ENCODE measurements at regions not wholly inside any gene's neighbourhood (a gene's known extent, or its start where the extent isn't known, plus 50 kb on each side); places are given as distances from the start of the nearest gene placed in this dataset.

DNA sequence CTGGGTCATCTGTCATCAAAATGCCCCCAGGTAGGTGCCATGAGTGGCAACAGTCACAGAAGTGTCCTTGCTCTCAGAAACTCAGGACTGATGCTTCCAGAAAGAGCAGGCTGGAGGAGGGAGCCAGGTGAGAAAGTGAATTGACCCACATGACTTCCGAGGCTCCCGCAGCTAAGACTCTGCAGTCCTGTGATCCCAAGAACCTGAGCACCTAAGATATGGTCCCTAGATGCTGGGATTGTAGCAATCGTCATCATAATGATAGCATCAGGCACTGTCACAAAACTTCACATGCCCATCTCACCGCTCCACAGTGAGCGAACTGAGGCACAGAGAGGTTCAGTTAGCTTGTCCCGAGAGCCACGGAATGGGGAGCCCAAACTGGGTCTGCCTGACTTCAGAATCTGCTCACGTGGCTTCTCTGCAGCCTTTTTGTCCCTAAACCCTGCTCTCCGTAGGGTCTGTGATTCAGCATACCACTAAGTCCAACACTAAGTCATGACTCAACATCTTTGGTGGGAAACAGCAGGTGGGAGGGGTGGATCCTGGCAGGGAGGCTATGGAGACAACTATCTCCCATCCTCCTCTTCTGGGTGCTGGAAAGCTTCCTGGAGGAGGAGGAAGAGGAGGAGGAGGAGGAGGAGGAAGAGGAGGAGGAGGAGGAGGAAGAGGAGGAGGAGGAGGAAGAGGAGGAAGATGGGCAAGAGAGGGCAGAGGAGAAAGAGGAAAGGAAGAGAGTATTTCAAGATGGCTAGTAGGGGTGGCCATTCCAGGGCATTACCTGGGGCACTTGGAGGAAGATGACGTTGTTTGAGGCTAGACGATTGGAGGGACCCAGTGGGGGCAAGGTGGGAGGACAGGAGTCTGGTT, 55.5 kb upstream of the DLX4 start:
- H3K36me3 Mint-ChIP-seq (ENCODE audit: low read depth) = no peaks in the 10 kb centered on the region
- no peak overlapping the region for H3K27ac Mint-ChIP-seq
- Histone ChIP-seq H3K4me3 (ENCODE audit: low read length) (no peak overlapping the region), H3K27me3 (ENCODE audit: control insufficient read depth in 1 of 2, insufficient read depth in 2 of 2, low read length in 2 of 2) (peaks cover 52 to 54% of the 10 kb centered on the region in 2 experiments), H3K4me1 (ENCODE audit: insufficient read depth, low read length) (peaks cover 8% of the 10 kb centered on the region), H3K27ac (ENCODE audit: low read depth in 1 of 2, low read length in 2 of 2) (no peak overlapping the region), H3K36me3 (ENCODE audit: insufficient read depth, low read length) (no peaks in the 10 kb centered on the region), H3K9me3 (ENCODE audit: control insufficient read depth in 1 of 2, insufficient read depth in 1 of 2, low read length in 2 of 2) (peaks cover 0 to 10% of the 10 kb centered on the region in 2 experiments)
- ChIA-PET POLR2A (interaction anchor here (0.7 kb wide), 1 partner anchor 721 kb away, joined by 3 read pairs; no protein-coding TSS in a partner anchor), CTCF (no interaction called here)
- peaks cover 91% of the 10 kb centered on the region for H3K27me3 Mint-ChIP-seq
- intact Hi-C loops (cut with DNase I, micrococcal nuclease) = no loop called here
- TF ChIP-seq, protein P1, sequence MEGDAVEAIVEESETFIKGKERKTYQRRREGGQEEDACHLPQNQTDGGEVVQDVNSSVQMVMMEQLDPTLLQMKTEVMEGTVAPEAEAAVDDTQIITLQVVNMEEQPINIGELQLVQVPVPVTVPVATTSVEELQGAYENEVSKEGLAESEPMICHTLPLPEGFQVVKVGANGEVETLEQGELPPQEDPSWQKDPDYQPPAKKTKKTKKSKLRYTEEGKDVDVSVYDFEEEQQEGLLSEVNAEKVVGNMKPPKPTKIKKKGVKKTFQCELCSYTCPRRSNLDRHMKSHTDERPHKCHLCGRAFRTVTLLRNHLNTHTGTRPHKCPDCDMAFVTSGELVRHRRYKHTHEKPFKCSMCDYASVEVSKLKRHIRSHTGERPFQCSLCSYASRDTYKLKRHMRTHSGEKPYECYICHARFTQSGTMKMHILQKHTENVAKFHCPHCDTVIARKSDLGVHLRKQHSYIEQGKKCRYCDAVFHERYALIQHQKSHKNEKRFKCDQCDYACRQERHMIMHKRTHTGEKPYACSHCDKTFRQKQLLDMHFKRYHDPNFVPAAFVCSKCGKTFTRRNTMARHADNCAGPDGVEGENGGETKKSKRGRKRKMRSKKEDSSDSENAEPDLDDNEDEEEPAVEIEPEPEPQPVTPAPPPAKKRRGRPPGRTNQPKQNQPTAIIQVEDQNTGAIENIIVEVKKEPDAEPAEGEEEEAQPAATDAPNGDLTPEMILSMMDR (IDR thresholded peaks at IDR 0.05) = no peak
- H3K9me3 Mint-ChIP-seq = no peaks in the 10 kb centered on the region
- H3K4me1 Mint-ChIP-seq (ENCODE audit: low read depth) = no peaks in the 10 kb centered on the region
- no peak overlapping the region for H3K4me3 Mint-ChIP-seq
- DNase-seq = no peak
- no peak for ATAC-seq (ENCODE audit: poor library complexity)

DNA sequence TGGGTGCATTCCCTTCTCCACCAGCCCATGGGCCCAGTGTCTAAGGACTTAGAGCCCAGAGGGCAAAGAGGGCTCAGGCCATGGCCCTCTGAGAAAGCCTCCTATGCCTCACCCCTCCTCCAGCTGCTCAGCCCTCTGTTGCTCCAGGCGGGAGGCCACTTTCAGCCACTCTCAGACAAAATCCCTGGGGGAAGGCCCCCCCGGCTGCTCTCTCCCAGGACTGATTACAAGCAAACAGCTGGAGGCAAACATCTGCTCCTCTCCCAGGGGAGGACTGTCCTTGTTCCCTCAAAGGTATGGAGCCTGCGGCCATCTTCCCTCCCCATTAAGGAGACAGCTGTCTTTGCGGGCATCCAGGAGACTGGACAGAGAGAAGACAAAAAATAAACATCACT, 54.9 kb upstream of the DLX4 start:
- no peak overlapping the region for H3K27ac Mint-ChIP-seq
- H3K27me3 Mint-ChIP-seq = peaks cover 85% of the 10 kb centered on the region
- no peaks in the 10 kb centered on the region for H3K36me3 Mint-ChIP-seq (ENCODE audit: low read depth)
- ATAC-seq (ENCODE audit: poor library complexity) (no peak), DNase-seq (no peak)
- Histone ChIP-seq H3K27ac (ENCODE audit: low read depth in 1 of 2, low read length in 2 of 2) (no peak overlapping the region), H3K4me3 (ENCODE audit: low read length) (no peak overlapping the region), H3K36me3 (ENCODE audit: insufficient read depth, low read length) (no peaks in the 10 kb centered on the region), H3K4me1 (ENCODE audit: insufficient read depth, low read length) (peaks cover 8% of the 10 kb centered on the region), H3K9me3 (ENCODE audit: control insufficient read depth in 1 of 2, insufficient read depth in 1 of 2, low read length in 2 of 2) (peaks cover 0 to 9% of the 10 kb centered on the region in 2 experiments), H3K27me3 (ENCODE audit: control insufficient read depth in 1 of 2, insufficient read depth in 2 of 2, low read length in 2 of 2) (peaks cover 47 to 48% of the 10 kb centered on the region in 2 experiments)
- H3K4me3 Mint-ChIP-seq = no peak overlapping the region
- ChIA-PET POLR2A (no interaction called here), CTCF (no interaction called here)
- intact Hi-C loops (cut with DNase I, micrococcal nuclease) = no loop called here
- H3K9me3 Mint-ChIP-seq = no peaks in the 10 kb centered on the region
- TF ChIP-seq, protein P1 (IDR thresholded peaks at IDR 0.05) = no peak
- H3K4me1 Mint-ChIP-seq (ENCODE audit: low read depth) = no peaks in the 10 kb centered on the region

DNA sequence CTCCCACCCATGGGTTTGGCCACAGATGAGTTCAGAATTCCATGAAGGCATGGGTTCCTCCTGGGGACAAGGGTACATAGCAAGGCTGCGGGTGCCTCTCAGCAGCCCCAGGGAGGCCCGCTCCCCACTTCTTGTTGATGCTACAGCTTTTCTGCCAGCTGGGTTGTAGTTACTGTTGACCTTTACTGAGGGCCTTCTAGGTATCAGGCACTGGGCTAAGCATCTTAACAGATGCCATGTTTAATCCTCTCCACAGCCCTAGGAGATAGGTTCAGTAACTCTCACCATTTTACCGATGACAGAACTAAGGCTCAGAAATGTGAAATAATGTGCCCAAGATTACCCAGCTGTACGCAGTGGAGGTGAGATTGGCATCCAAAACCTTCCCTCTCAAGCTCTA, 54.3 kb upstream of the DLX4 start:
- no peaks in the 10 kb centered on the region for H3K36me3 Mint-ChIP-seq (ENCODE audit: low read depth)
- H3K36me3 ChIP-seq (ENCODE audit: insufficient read depth, low read length) = no peaks in the 10 kb centered on the region
- intact Hi-C loops (cut with DNase I, micrococcal nuclease) = no loop called here
- H3K27me3 Mint-ChIP-seq = peaks cover 79% of the 10 kb centered on the region
- H3K4me3 Mint-ChIP-seq = no peak overlapping the region
- peaks cover 0 to 5% of the 10 kb centered on the region in 2 experiments for H3K9me3 ChIP-seq (ENCODE audit: control insufficient read depth in 1 of 2, insufficient read depth in 1 of 2, low read length in 2 of 2)
- H3K4me1 Mint-ChIP-seq (ENCODE audit: low read depth) = no peaks in the 10 kb centered on the region
- no peak overlapping the region for H3K4me3 ChIP-seq (ENCODE audit: low read length)
- peaks cover 8% of the 10 kb centered on the region for H3K4me1 ChIP-seq (ENCODE audit: insufficient read depth, low read length)
- H3K27ac Mint-ChIP-seq = no peak overlapping the region
- H3K27ac ChIP-seq (ENCODE audit: low read depth in 1 of 2, low read length in 2 of 2) = no peak overlapping the region
- peaks cover 41 to 42% of the 10 kb centered on the region in 2 experiments for H3K27me3 ChIP-seq (ENCODE audit: control insufficient read depth in 1 of 2, insufficient read depth in 2 of 2, low read length in 2 of 2)
- CTCF ChIA-PET = no interaction called here
- TF ChIP-seq, protein P1 (IDR thresholded peaks at IDR 0.05) = no peak
- POLR2A ChIA-PET = no interaction called here
- ATAC-seq (ENCODE audit: poor library complexity) = no peak
- DNase-seq = no peak
- no peaks in the 10 kb centered on the region for H3K9me3 Mint-ChIP-seq
